MM.1S (cell line): ENCODE measurements at regions not wholly inside any gene's neighbourhood (a gene's known extent, or its start where the extent isn't known, plus 50 kb on each side); places are given as distances from the start of the nearest gene placed in this dataset.

Experiments used
- DNase-seq: peaks from one replicate; pipeline ENCODE4 v3.0.0-alpha.2; 2015
- H2AFZ ChIP-seq: fragments of 300-600 bp; sonication (generic); 2 replicates; pipeline ENCODE4 v1.6.0; 2016; ENCODE audit warnings: antibody characterized with exemption, low read length
- H3F3A ChIP-seq: fragments of 300-600 bp; sonication (generic); 2 replicates; pipeline ENCODE4 v1.6.1; 2016; ENCODE audit warnings: mild to moderate bottlenecking, antibody characterized with exemption, low read length, moderate library complexity, mixed read lengths; ENCODE audit not compliant: insufficient read depth
- H3K27ac ChIP-seq: fragments of 300-600 bp; sonication (generic); 2 replicates; pipeline ENCODE4 v1.5.1; 2016; ENCODE audit warnings: mild to moderate bottlenecking, low read length
- H3K27me3 ChIP-seq: fragments of 300-600 bp; sonication (generic); replicated peaks from 2 replicates; pipeline ENCODE4 v1.6.0; 2016; ENCODE audit warnings: low read length; ENCODE audit not compliant: insufficient read depth
- H3K36me3 ChIP-seq: fragments of 300-600 bp; sonication (generic); replicated peaks from 2 replicates; pipeline ENCODE4 v1.6.1; 2016; ENCODE audit warnings: mild to moderate bottlenecking, low read length, mixed read lengths; ENCODE audit not compliant: insufficient read depth
- H3K4me1 ChIP-seq: fragments of 300-600 bp; sonication (generic); 2 replicates; pipeline ENCODE4 v1.6.1; 2016; ENCODE audit warnings: low read length, mixed read lengths
- H3K4me2 ChIP-seq: fragments of 300-600 bp; sonication (generic); 2 replicates; pipeline ENCODE4 v1.6.0; 2016; ENCODE audit warnings: low read depth, low read length
- H3K4me3 ChIP-seq: fragments of 300-600 bp; sonication (generic); 2 replicates; pipeline ENCODE4 v1.5.1; 2016; ENCODE audit warnings: low read length, mixed read lengths
- H3K79me2 ChIP-seq: fragments of 300-600 bp; sonication (generic); 2 replicates; pipeline ENCODE4 v1.6.1; 2016; ENCODE audit warnings: mixed run types, low read length, mixed read lengths
- H3K9ac ChIP-seq: fragments of 300-600 bp; sonication (generic); 2 replicates; pipeline ENCODE4 v1.6.1; 2016; ENCODE audit warnings: low read length, mixed read lengths
- H3K9me2 ChIP-seq: fragments of 300-600 bp; sonication (generic); replicated peaks from 2 replicates; pipeline ENCODE4 v1.6.1; 2016; ENCODE audit warnings: mild to moderate bottlenecking, low read length, mixed read lengths; ENCODE audit not compliant: insufficient read depth
- H3K9me3 ChIP-seq: fragments of 300-600 bp; sonication (generic); replicated peaks from 2 replicates; pipeline ENCODE4 v1.6.1; 2016; ENCODE audit warnings: mild to moderate bottlenecking, low read length, mixed read lengths; ENCODE audit not compliant: insufficient read depth
- H4K20me1 ChIP-seq: fragments of 300-600 bp; sonication (generic); 2 replicates; pipeline ENCODE4 v1.6.1; 2016; ENCODE audit warnings: mild to moderate bottlenecking, low read length, moderate library complexity, mixed read lengths; ENCODE audit not compliant: insufficient read depth
- EZH2 ChIP-seq: fragments of 300-600 bp; sonication (generic); optimal IDR thresholded peaks from 2 replicates; pipeline ENCODE3; 2017; ENCODE audit warnings: low read depth, mild to moderate bottlenecking, antibody characterized with exemption, low read length, mixed read lengths
- EZH2phosphoT487 ChIP-seq: fragments of 300-600 bp; sonication (generic); IDR thresholded peaks from 2 replicates; pipeline ENCODE4 v1.6.1; 2018; ENCODE audit warnings: antibody characterized with exemption, low read length
- TF ChIP-seq, protein P1 (sequence below): fragments of 300-600 bp; sonication (generic); IDR thresholded peaks from 2 replicates; pipeline ENCODE4 v1.5.1; 2016; ENCODE audit warnings: antibody characterized with exemption, low read length, mixed read lengths

DNA sequence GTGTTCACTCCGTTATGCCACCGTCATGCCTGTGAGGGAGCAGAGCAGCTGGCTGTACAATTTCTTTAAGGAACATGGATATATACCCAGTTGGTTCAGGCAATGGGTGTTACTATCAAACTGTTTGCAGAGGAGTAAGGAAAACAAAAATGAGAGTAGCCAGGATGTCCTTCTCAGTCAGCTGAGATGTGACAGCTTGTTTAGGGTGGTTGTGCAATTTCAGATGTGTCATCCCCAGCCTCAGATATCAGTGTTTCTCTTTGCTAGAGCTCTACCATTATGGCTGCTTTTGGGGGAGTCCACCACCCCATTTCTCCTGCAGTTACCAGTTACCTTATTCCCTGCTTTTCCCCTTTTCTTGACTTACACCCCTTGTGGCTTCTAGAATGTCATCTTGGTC is 135.2 kb upstream of the SLC24A2 start:
- Histone ChIP-seq H4K20me1 (no peaks in the 10 kb centered on the region), H3K4me2 (no peak overlapping the region), H3K9me2 (no peaks in the 10 kb centered on the region), H3K4me1 (no peaks in the 10 kb centered on the region), H3F3A (no peaks in the 10 kb centered on the region), H2AFZ (no peak overlapping the region), H3K27me3 (no peaks in the 10 kb centered on the region), H3K36me3 (no peaks in the 10 kb centered on the region), H3K79me2 (no peaks in the 10 kb centered on the region), H3K4me3 (no peak overlapping the region), H3K9me3 (no peaks in the 10 kb centered on the region), H3K27ac (no peak overlapping the region), H3K9ac (no peak overlapping the region)
- DNase-seq: no peak
- TF ChIP-seq, protein P1, sequence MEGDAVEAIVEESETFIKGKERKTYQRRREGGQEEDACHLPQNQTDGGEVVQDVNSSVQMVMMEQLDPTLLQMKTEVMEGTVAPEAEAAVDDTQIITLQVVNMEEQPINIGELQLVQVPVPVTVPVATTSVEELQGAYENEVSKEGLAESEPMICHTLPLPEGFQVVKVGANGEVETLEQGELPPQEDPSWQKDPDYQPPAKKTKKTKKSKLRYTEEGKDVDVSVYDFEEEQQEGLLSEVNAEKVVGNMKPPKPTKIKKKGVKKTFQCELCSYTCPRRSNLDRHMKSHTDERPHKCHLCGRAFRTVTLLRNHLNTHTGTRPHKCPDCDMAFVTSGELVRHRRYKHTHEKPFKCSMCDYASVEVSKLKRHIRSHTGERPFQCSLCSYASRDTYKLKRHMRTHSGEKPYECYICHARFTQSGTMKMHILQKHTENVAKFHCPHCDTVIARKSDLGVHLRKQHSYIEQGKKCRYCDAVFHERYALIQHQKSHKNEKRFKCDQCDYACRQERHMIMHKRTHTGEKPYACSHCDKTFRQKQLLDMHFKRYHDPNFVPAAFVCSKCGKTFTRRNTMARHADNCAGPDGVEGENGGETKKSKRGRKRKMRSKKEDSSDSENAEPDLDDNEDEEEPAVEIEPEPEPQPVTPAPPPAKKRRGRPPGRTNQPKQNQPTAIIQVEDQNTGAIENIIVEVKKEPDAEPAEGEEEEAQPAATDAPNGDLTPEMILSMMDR: no peak
- no peak for TF ChIP-seq EZH2phosphoT487
- no peak for TF ChIP-seq EZH2

DNA sequence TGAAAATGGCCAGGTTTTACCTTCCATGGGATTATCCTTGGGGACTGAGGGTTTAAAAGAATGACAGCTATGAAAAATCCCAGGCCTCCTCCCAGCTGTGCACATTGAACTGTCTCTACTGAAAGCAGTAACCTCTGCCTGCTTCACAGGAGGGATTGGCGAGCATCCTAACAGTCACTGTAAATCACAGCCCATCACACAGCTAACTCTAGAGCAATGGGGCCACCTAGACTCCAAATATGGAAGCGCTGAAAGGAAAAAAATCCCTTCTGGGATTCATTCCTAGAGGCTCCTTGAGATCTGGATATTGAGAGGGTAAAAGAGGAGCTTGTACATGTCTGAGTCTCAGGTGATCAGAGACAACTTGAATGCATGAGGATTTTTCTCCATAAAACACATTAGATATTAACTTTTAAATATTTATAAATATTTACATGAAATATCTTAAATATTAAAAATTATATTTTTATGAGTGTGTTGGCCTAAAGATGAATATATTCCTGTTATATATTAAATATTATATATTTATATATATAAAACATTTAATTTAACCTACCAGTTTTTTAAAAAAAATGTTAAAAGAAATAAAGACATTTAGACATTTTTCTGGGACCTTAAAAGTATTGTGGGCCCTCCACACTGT is 133.8 kb upstream of the SLC24A2 start:
- Histone ChIP-seq H3K4me3 (no peak overlapping the region), H4K20me1 (no peaks in the 10 kb centered on the region), H3F3A (no peaks in the 10 kb centered on the region), H3K36me3 (no peaks in the 10 kb centered on the region), H3K4me1 (no peaks in the 10 kb centered on the region), H3K4me2 (no peak overlapping the region), H3K27ac (no peak overlapping the region), H3K9ac (no peak overlapping the region), H3K27me3 (no peaks in the 10 kb centered on the region), H3K79me2 (no peaks in the 10 kb centered on the region), H3K9me2 (no peaks in the 10 kb centered on the region), H2AFZ (no peak overlapping the region), H3K9me3 (no peaks in the 10 kb centered on the region)
- TF ChIP-seq, protein P1: peak; percentile 18
- no peak for TF ChIP-seq EZH2
- no peak for DNase-seq

DNA sequence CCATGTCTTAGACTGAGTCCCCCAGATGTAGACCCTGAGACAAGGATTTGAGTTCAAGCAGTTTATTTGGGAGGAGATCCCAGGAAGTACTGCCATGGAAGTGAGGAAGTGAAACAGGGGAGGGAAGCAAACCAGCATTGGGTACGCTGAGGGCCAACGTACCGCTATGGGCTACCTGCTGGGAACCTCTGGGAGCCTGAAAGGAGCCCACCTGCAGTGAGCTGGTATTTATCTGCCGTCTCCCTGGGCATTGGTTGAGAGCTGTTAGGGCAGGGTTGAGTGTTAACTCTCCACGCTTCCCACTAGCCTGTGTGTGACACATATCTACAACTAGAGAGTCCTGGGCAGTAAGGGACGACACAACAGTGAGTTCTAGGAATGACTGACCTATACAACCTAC is 131.6 kb upstream of the SLC24A2 start:
- no peak for TF ChIP-seq EZH2phosphoT487
- no peak for TF ChIP-seq EZH2
- TF ChIP-seq, protein P1: no peak
- Histone ChIP-seq H3K4me2 (no peak overlapping the region), H3K4me1 (no peaks in the 10 kb centered on the region), H3K9ac (no peak overlapping the region), H3K9me2 (no peaks in the 10 kb centered on the region), H3K79me2 (no peaks in the 10 kb centered on the region), H3K36me3 (no peaks in the 10 kb centered on the region), H3K27ac (no peak overlapping the region), H3K4me3 (no peak overlapping the region), H4K20me1 (no peaks in the 10 kb centered on the region), H3K9me3 (no peaks in the 10 kb centered on the region), H3K27me3 (no peaks in the 10 kb centered on the region), H3F3A (no peaks in the 10 kb centered on the region), H2AFZ (no peak overlapping the region)
- DNase-seq: no peak
